GM19043 (cell line): ENCODE measurements at regions not wholly inside any gene's neighbourhood (a gene's known extent, or its start where the extent isn't known, plus 50 kb on each side); places are given as distances from the start of the nearest gene placed in this dataset.

Experiments
- ATAC-seq: cut with Tn5 transposase; IDR thresholded peaks from one replicate; pipeline ENCODE4 v1.9.1; 2021; ENCODE audit warnings: low read depth; ENCODE audit not compliant: unreplicated experiment

- ATAC-seq, result no peak
These were observed 57.9 kb upstream of the CCNG1 start for GRCh38 chr5:163379298-163380155.

GRCh38 chr5:163381832-163382231, 55.6 kb upstream of the CCNG1 start:
- no peak for ATAC-seq

- ATAC-seq, result no peak
These were observed 53.6 kb upstream of the CCNG1 start for GRCh38 chr5:163383754-163384153.

GRCh38 chr5:163384669-163385068, 52.7 kb upstream of the CCNG1 start:
- ATAC-seq, result no peak

- no peak for ATAC-seq
These were observed 52.1 kb upstream of the CCNG1 start for GRCh38 chr5:163385271-163385670.

- no peak for ATAC-seq
These were observed 51.6 kb upstream of the CCNG1 start for GRCh38 chr5:163385824-163386223.

- no peak for ATAC-seq
These were observed 51.0 kb upstream of the CCNG1 start for GRCh38 chr5:163386352-163386751.

- ATAC-seq, result no peak
These were observed 49.6 kb upstream of the CCNG1 start for GRCh38 chr5:163387589-163388343.
